Lung (tissue), 11 donors: ENCODE measurements at regions not wholly inside any gene's neighbourhood (a gene's known extent, or its start where the extent isn't known, plus 50 kb on each side); places are given as distances from the start of the nearest gene placed in this dataset.

ENCODE experiments used
- ATAC-seq: fragments of 200-7000 bp; cut with Tn5 transposase; one replicate; pipeline ENCODE4 v1.9.1; 2020; ENCODE audit warnings: moderate number of reproducible peaks; ENCODE audit not compliant: insufficient read depth, low FRiP score
- DNase-seq, 3 donors: peaks; one replicate each; pipeline ENCODE4 v3.0.0-alpha.2; 2013 to 2017
- H3K27ac ChIP-seq, 2 donors: one replicate each; pipeline ENCODE4 v1.5.1; 2013; ENCODE audit warnings: mild to moderate bottlenecking in 2 of 2, moderate library complexity in 2 of 2, control low read depth in 1 of 2, inconsistent platforms in 1 of 2, low read depth in 1 of 2, low read length in 1 of 2
- H3K27me3 ChIP-seq, 3 donors: one replicate each; pipeline ENCODE4 v1.5.1; 2013; ENCODE audit warnings: low read length in 2 of 3; ENCODE audit not compliant: control insufficient read depth in 3 of 3, insufficient read depth in 3 of 3
- H3K36me3 ChIP-seq, 4 donors: one replicate each; pipeline ENCODE4 v1.5.1; 2013; ENCODE audit warnings: low read length in 4 of 4, mild to moderate bottlenecking in 1 of 4, moderate library complexity in 1 of 4; ENCODE audit not compliant: control insufficient read depth in 4 of 4, insufficient read depth in 4 of 4
- H3K4me1 ChIP-seq, 5 donors: one replicate each; pipeline ENCODE4 v1.5.1; 2013; ENCODE audit warnings: low read length in 5 of 5, mild to moderate bottlenecking in 2 of 5, moderate library complexity in 1 of 5; ENCODE audit not compliant: control insufficient read depth in 5 of 5, insufficient read depth in 5 of 5
- H3K4me3 ChIP-seq: one replicate; pipeline ENCODE4 v1.5.1; 2013; ENCODE audit warnings: mild to moderate bottlenecking, control low read depth, moderate library complexity
- H3K9ac ChIP-seq, 2 donors: one replicate each; pipeline ENCODE4 v1.5.1; 2013; ENCODE audit warnings: low read length in 2 of 2, control low read depth in 1 of 2; ENCODE audit not compliant: insufficient read depth in 1 of 2
- H3K9me3 ChIP-seq, 4 donors: one replicate each; pipeline ENCODE4 v1.5.1; 2013; ENCODE audit warnings: low read length in 3 of 4, mild to moderate bottlenecking in 1 of 4, moderate library complexity in 1 of 4; ENCODE audit not compliant: control insufficient read depth in 4 of 4, insufficient read depth in 3 of 4
- WGBS, 2 donors: extraction: QIAGEN DNeasy Blood & Tissue Kit; methylation state at CpG; one replicate each; pipeline ENCODE4 v1.1.7; 2013; 5-methylcytosine and 5-hydroxymethylcytosine counted together
- TF ChIP-seq, protein P1 (sequence below): IDR thresholded peaks from 2 replicates; pipeline ENCODE4 v1.5.1; 2012; ENCODE audit warnings: mild to moderate bottlenecking; ENCODE audit errors: control extremely low read depth, extremely low read depth
- donor health status: control.
- donor health status: control.
- donor health status: Bipolar disorder and iron deficiency.
- donor health status: healthy.
- donor health status: DM: yes; HTN: yes; CAD: no.

DNA sequence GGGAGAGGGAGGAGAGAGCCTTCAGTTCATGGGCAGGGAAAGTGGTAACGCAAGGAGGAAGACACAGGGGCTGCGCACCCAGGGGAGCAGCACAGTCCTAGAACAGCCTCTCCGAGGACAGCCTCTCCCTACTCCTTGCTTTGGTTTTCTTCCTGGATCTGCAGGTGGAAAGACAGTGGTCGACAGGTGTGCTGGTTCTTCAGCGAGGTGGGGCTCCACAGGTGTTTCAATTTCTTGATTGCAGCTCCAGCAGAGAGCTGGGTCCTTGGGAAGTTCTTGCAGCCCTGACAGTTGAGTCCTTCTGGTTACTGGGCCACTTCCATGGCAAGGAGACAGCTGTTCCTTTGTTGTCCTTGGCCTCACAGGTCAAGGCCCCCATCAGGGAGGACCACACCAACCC is 220.7 kb upstream of the NR2F2 start:
- 90 to 93% methylated on average over 5 of the region's 5 CpGs for WGBS, 2 donors
- no peaks in the 10 kb centered on the region for H3K27me3 ChIP-seq
- H3K4me3 ChIP-seq = no peak overlapping the region
- H3K4me1 ChIP-seq = peaks cover 0 to 7% (median 0%) of the 10 kb centered on the region in 5 donors
- H3K36me3 ChIP-seq = no peaks in the 10 kb centered on the region
- ATAC-seq (no peak), DNase-seq (no peak)
- TF ChIP-seq, protein P1, sequence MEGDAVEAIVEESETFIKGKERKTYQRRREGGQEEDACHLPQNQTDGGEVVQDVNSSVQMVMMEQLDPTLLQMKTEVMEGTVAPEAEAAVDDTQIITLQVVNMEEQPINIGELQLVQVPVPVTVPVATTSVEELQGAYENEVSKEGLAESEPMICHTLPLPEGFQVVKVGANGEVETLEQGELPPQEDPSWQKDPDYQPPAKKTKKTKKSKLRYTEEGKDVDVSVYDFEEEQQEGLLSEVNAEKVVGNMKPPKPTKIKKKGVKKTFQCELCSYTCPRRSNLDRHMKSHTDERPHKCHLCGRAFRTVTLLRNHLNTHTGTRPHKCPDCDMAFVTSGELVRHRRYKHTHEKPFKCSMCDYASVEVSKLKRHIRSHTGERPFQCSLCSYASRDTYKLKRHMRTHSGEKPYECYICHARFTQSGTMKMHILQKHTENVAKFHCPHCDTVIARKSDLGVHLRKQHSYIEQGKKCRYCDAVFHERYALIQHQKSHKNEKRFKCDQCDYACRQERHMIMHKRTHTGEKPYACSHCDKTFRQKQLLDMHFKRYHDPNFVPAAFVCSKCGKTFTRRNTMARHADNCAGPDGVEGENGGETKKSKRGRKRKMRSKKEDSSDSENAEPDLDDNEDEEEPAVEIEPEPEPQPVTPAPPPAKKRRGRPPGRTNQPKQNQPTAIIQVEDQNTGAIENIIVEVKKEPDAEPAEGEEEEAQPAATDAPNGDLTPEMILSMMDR = no peak
- no peak overlapping the region for H3K9ac ChIP-seq
- peaks cover 0 to 1% (median 0%) of the 10 kb centered on the region in 4 donors for H3K9me3 ChIP-seq
- H3K27ac ChIP-seq = no peak overlapping the region

DNA sequence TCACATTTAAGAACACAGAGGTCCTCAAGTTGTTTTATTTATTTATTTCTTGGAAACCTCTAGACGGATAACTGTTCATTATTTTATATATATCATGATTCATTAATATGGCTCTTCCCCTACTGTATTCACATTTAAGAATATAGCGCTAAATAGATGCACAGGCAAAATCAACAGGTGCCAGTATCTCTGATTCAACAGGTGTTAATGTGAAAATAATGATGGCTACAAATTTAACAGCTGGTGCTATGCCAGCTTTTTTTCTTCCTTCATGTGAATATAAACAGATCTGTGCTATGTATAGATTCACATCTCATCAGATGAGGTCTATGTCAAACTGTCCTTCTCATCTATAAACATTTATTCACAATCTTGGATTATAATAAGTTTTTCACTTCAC is 218.5 kb upstream of the NR2F2 start:
- H3K27me3 ChIP-seq = no peaks in the 10 kb centered on the region
- DNase-seq = no peak
- peaks cover 0 to 10% (median 0%) of the 10 kb centered on the region in 5 donors for H3K4me1 ChIP-seq
- H3K4me3 ChIP-seq = no peak overlapping the region
- TF ChIP-seq, protein P1 = no peak
- no peaks in the 10 kb centered on the region for H3K36me3 ChIP-seq
- no peak overlapping the region for H3K9ac ChIP-seq
- no peak for ATAC-seq
- peaks cover 0 to 1% (median 0%) of the 10 kb centered on the region in 4 donors for H3K9me3 ChIP-seq
- WGBS, 2 donors = 91 to 95% methylated on average over 2 of the region's 2 CpGs
- no peak overlapping the region for H3K27ac ChIP-seq

DNA sequence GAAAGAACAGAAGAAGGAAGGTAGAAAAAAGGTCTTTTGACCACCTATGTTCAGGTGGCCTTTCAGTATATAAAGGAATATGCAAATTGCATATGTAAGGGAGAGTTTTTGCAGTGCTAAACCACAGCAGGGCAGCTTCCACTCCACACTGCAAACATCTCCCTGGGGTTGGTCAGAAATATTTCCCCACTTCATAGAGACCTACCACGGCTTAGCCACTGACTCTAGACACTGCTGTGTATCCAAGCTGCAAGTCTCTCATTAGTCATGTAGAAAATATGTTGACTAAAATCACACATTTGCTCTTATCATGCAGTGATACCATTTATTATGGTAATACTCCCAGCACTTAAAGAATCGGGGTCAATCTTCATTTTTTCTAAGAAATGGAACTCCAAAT is 214.9 kb upstream of the NR2F2 start:
- TF ChIP-seq, protein P1 = no peak
- WGBS, 2 donors = 64 to 80% methylated on average over 2 of the region's 2 CpGs
- DNase-seq (no peak), ATAC-seq (no peak)
- no peaks in the 10 kb centered on the region for H3K27me3 ChIP-seq
- H3K9me3 ChIP-seq = no peaks in the 10 kb centered on the region
- no peak overlapping the region for H3K9ac ChIP-seq
- peaks cover 0 to 21% (median 0%) of the 10 kb centered on the region in 5 donors for H3K4me1 ChIP-seq
- no peak overlapping the region for H3K4me3 ChIP-seq
- no peak overlapping the region for H3K27ac ChIP-seq
- no peaks in the 10 kb centered on the region for H3K36me3 ChIP-seq

DNA sequence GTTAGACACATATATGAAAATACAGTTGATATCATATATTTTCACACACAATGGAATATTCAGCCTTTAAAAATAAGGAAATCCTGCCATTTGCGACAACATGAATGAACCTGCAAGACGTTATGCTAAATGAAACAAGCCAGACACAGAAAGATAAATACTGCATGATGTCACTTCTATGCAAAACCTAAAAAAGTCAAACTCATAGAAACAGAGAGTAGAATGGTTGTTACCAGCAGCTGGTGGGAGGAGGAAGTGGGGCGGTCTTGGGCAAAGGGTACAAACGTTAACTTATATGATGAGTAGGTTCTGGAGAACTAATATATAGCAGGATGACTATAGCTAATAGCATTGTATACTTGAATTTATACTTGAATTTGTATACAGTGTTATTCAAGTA is 213.2 kb upstream of the NR2F2 start:
- ATAC-seq = no peak
- WGBS, 2 donors = 79 to 82% methylated on average over 4 of the region's 4 CpGs
- H3K4me3 ChIP-seq = no peak overlapping the region
- no peak overlapping the region for H3K27ac ChIP-seq
- H3K9ac ChIP-seq = no peak overlapping the region
- H3K4me1 ChIP-seq = peaks cover 0 to 32% (median 0%) of the 10 kb centered on the region in 5 donors
- DNase-seq = no peak
- H3K36me3 ChIP-seq = no peaks in the 10 kb centered on the region
- TF ChIP-seq, protein P1 = no peak
- no peaks in the 10 kb centered on the region for H3K27me3 ChIP-seq
- H3K9me3 ChIP-seq = no peaks in the 10 kb centered on the region
